Adrenal gland (tissue), 9 donors: ENCODE measurements at regions not wholly inside any gene's neighbourhood (a gene's known extent, or its start where the extent isn't known, plus 50 kb on each side); places are given as distances from the start of the nearest gene placed in this dataset.

Experiments
- DNase-seq, 7 donors: peaks; one replicate each; pipeline ENCODE4 v3.0.0-alpha.2; 2019 to 2020
- H3K27ac ChIP-seq, 5 donors: fragments of 200-600 bp; sonication (generic) in 4 of 5; 1 replicate in 3 of 5; 2 replicates in 2 of 5; pipeline versions ENCODE4 v1.5.1 to v1.8.0; 2016 to 2020; ENCODE audit warnings: mild to moderate bottlenecking in 1 of 5
- H3K27me3 ChIP-seq: fragments of 200-600 bp; 2 replicates; pipeline ENCODE4 v1.8.0; 2021
- H3K36me3 ChIP-seq, 2 donors: fragments of 200-600 bp; replicated peaks in 1 of 2; 1 replicate in 1 of 2; 2 replicates in 1 of 2; pipeline versions ENCODE4 v1.5.1 to v1.8.0; 2018 to 2022
- H3K4me1 ChIP-seq, 2 donors: fragments of 200-600 bp; replicated peaks in 1 of 2; 1 replicate in 1 of 2; 2 replicates in 1 of 2; pipeline versions ENCODE4 v1.5.1 to v1.8.0; 2018 to 2021
- H3K4me3 ChIP-seq, 4 donors: fragments of 200-600 bp; sonication (generic) in 3 of 4; one replicate each; pipeline ENCODE4 v1.5.1; 2016 to 2018
- H3K9me3 ChIP-seq, 3 donors: fragments of 200-600 bp; sonication (generic) in 1 of 3; replicated peaks in 1 of 3; 1 replicate in 2 of 3; 2 replicates in 1 of 3; pipeline versions ENCODE4 v1.5.1 to v1.8.0; 2016 to 2021
- CTCF ChIP-seq, 6 experiments: fragments of 450-650 bp in 4 of 6; fragments of 200-600 bp in 2 of 6; sonication (generic) in 1 of 6; IDR thresholded peaks; 1 replicate in 5 of 6; 2 replicates in 1 of 6; pipeline versions ENCODE4 v1.5.1 to v1.8.0; 2016 to 2021; ENCODE audit warnings: antibody characterized with exemption in 6 of 6, mild to moderate bottlenecking in 2 of 6, moderate library complexity in 1 of 6
- POLR2A ChIP-seq, 2 donors: fragments of 450-650 bp; IDR thresholded peaks; one replicate each; pipeline ENCODE4 v1.6.1; 2017; ENCODE audit warnings: antibody characterized with exemption in 2 of 2, mild to moderate bottlenecking in 2 of 2, moderate library complexity in 1 of 2
- WGBS, 4 donors: extraction: QIAGEN DNeasy Blood & Tissue Kit in 2 of 4; methylation state at CpG; one replicate each; pipeline versions ENCODE4 v1.1.5 to v1.1.7; 2013 to 2017; 5-methylcytosine and 5-hydroxymethylcytosine counted together
- intact Hi-C, 2 donors: fragments of 100-400 bp; cut with DNase I; formaldehyde crosslinking; loops; one replicate each; pipeline versions ENCODE4 v1.14.1 to v1.15.0; 2022 to 2023
- donor health status: healthy with polysubstance abuse.
- donor health status: Bipolar disorder and iron deficiency.
- donor health status: DM: yes; HTN: yes; CAD: no.
- donor health status: DM: no; HTN: no; CAD: no.
- donor health status: DM: no; HTN: no; CAD: no.

GRCh38 chr2:129796225-129796624, 183.2 kb upstream of the RAB6C start:
- H3K36me3 ChIP-seq, result no peaks in the 10 kb centered on the region
- H3K9me3 ChIP-seq, result no peaks in the 10 kb centered on the region
- H3K27ac ChIP-seq, result no peak overlapping the region
- no peak overlapping the region for H3K4me3 ChIP-seq
- no peaks in the 10 kb centered on the region for H3K27me3 ChIP-seq
- no peak for DNase-seq
- TF ChIP-seq CTCF (IDR thresholded peaks at IDR 0.05) (no peak), POLR2A (IDR thresholded peaks at IDR 0.05) (no peak)
- H3K4me1 ChIP-seq, result no peaks in the 10 kb centered on the region
- WGBS, 4 donors, result 37 to 80% (median 74%) methylated on average over 3 to 7 of the region's 7 CpGs
- intact Hi-C loops, result no loop called here

- Histone ChIP-seq H3K9me3 (no peaks in the 10 kb centered on the region), H3K4me1 (no peaks in the 10 kb centered on the region), H3K36me3 (no peaks in the 10 kb centered on the region), H3K27ac (no peak overlapping the region), H3K4me3 (no peak overlapping the region), H3K27me3 (no peaks in the 10 kb centered on the region)
- DNase-seq, result no peak
- no peak for TF ChIP-seq CTCF (IDR thresholded peaks at IDR 0.05)
- TF ChIP-seq POLR2A (IDR thresholded peaks at IDR 0.05), result no peak
- 75 to 83% (median 80%) methylated on average over 5 to 9 of the region's 9 CpGs for WGBS, 4 donors
- intact Hi-C loops, result no loop called here
Measured at GRCh38 chr2:129796801-129797488, 182.5 kb upstream of the RAB6C start.

GRCh38 chr2:129797489-129798300, 181.8 kb upstream of the RAB6C start:
- Histone ChIP-seq H3K9me3 (no peaks in the 10 kb centered on the region), H3K27me3 (no peaks in the 10 kb centered on the region), H3K36me3 (no peaks in the 10 kb centered on the region), H3K27ac (no peak overlapping the region), H3K4me3 (no peak overlapping the region), H3K4me1 (no peaks in the 10 kb centered on the region)
- 76 to 84% (median 81%) methylated on average over 6 to 16 of the region's 16 CpGs for WGBS, 4 donors
- TF ChIP-seq CTCF (IDR thresholded peaks at IDR 0.05) (no peak), POLR2A (IDR thresholded peaks at IDR 0.05) (no peak)
- no peak for DNase-seq
- intact Hi-C loops, result no loop called here

GRCh38 chr2:129798301-129798581, 181.2 kb upstream of the RAB6C start:
- WGBS, 4 donors, result 82 to 93% (median 88%) methylated on average over 6 to 9 of the region's 9 CpGs
- Histone ChIP-seq H3K27me3 (no peaks in the 10 kb centered on the region), H3K9me3 (no peaks in the 10 kb centered on the region), H3K4me1 (no peaks in the 10 kb centered on the region), H3K27ac (no peak overlapping the region), H3K4me3 (no peak overlapping the region), H3K36me3 (no peaks in the 10 kb centered on the region)
- DNase-seq, result no peak
- no peak for TF ChIP-seq CTCF (IDR thresholded peaks at IDR 0.05)
- no peak for TF ChIP-seq POLR2A (IDR thresholded peaks at IDR 0.05)
- intact Hi-C loops, result no loop called here
